ENCODE measurements at regions not wholly inside any gene's neighbourhood (a gene's known extent, or its start where the extent isn't known, plus 50 kb on each side); places are given as distances from the start of the nearest gene placed in this dataset.

- DNase-seq: no peak
Measured at GRCh38 chr1:221827307-221827642, 85.4 kb upstream of the DUSP10 start.

GRCh38 chr1:221824909-221825308 lies 83.0 kb upstream of the DUSP10 start:
- no peak for DNase-seq

- no peak for DNase-seq
Measured at GRCh38 chr1:221824025-221824424, 82.1 kb upstream of the DUSP10 start.

GRCh38 chr1:221823561-221823960 lies 81.7 kb upstream of the DUSP10 start:
- DNase-seq: no peak

GRCh38 chr1:221823149-221823548 lies 81.3 kb upstream of the DUSP10 start:
- DNase-seq: no peak

- no peak for DNase-seq
Measured at GRCh38 chr1:221822591-221822990, 80.7 kb upstream of the DUSP10 start.

GRCh38 chr1:221816899-221817298 lies 75.0 kb upstream of the DUSP10 start:
- no peak for DNase-seq

GRCh38 chr1:221815660-221816059 lies 73.8 kb upstream of the DUSP10 start:
- DNase-seq: no peak

- no peak for DNase-seq
Measured at GRCh38 chr1:221813887-221814286, 72.0 kb upstream of the DUSP10 start.

- DNase-seq: no peak
Measured at GRCh38 chr1:221812905-221813597, 71.2 kb upstream of the DUSP10 start.

- no peak for DNase-seq
Measured at GRCh38 chr1:221812088-221812752, 70.3 kb upstream of the DUSP10 start.

GRCh38 chr1:221810406-221810805 lies 68.5 kb upstream of the DUSP10 start:
- DNase-seq: no peak

- DNase-seq: no peak
Measured at GRCh38 chr1:221809091-221810029, 67.5 kb upstream of the DUSP10 start.

GRCh38 chr1:221806984-221807383 lies 65.1 kb upstream of the DUSP10 start:
- no peak for DNase-seq

- no peak for DNase-seq
Measured at GRCh38 chr1:221806236-221806635, 64.3 kb upstream of the DUSP10 start.

GRCh38 chr1:221805121-221805520 lies 63.2 kb upstream of the DUSP10 start:
- DNase-seq: no peak

- no peak for DNase-seq
Measured at GRCh38 chr1:221804303-221804702, 62.4 kb upstream of the DUSP10 start.

GRCh38 chr1:221801773-221802516 lies 60.1 kb upstream of the DUSP10 start:
- no peak for DNase-seq

- no peak for DNase-seq
Measured at GRCh38 chr1:221801251-221801661, 59.4 kb upstream of the DUSP10 start.

GRCh38 chr1:221800831-221801230 lies 58.9 kb upstream of the DUSP10 start:
- DNase-seq: no peak

- DNase-seq: no peak
Measured at GRCh38 chr1:221797506-221797905, 55.6 kb upstream of the DUSP10 start.

- no peak for DNase-seq
Measured at GRCh38 chr1:221796700-221797099, 54.8 kb upstream of the DUSP10 start.

- DNase-seq: no peak
Measured at GRCh38 chr1:221795380-221795779, 53.5 kb upstream of the DUSP10 start.

Data from DMS79 (cell line).